RWPE1 (cell line): ENCODE measurements at regions not wholly inside any gene's neighbourhood (a gene's known extent, or its start where the extent isn't known, plus 50 kb on each side); places are given as distances from the start of the nearest gene placed in this dataset.

Experiments
- CTCF ChIA-PET: fragments of 350-600 bp; sonication (Branson Sonifier 250); formaldehyde crosslinking; extraction: SDS; loops from one replicate; lab custom pipeline; 2021; lab: Yijun Ruan, JAX
- POLR2A ChIA-PET: fragments of 400-600 bp; formaldehyde crosslinking; extraction: SDS; loops from one replicate; lab custom pipeline; 2020; ENCODE audit warnings: antibody characterized with exemption; ENCODE audit not compliant: low non-redundant PET; lab: Yijun Ruan, JAX
- DNase-seq: peaks from one replicate; pipeline ENCODE4 v3.0.0; 2012; ENCODE audit warnings: low spot score
- H3K27ac ChIP-seq: fragments of 450-650 bp; 2 replicates; pipeline ENCODE4 v1.5.1; 2017
- TF ChIP-seq, protein P1 (sequence below): fragments of 450-650 bp; conservative IDR thresholded peaks from 2 replicates; pipeline ENCODE4 v1.5.1; 2017; ENCODE audit warnings: low read depth, mild to moderate bottlenecking

DNA sequence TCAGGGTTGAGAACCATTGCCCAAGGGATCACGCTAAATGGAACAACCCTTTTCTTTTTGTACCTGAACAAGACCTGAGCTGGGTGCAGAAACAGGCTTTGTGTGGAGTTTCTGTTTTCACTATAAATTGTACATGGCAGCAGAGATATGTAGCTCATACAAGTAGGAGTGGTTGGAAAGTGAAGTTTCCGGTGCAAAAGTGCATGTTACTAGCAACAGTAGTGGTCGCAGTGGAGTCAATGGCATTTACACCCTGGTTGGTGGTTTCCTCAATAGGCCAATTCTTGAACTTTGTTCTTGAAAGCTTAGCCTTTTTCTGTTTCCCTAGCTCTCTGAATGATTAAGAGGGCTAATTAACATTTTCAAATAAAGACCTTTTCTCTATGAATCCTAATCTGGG lies 170.7 kb downstream of the NEBL start:
- TF ChIP-seq, protein P1, sequence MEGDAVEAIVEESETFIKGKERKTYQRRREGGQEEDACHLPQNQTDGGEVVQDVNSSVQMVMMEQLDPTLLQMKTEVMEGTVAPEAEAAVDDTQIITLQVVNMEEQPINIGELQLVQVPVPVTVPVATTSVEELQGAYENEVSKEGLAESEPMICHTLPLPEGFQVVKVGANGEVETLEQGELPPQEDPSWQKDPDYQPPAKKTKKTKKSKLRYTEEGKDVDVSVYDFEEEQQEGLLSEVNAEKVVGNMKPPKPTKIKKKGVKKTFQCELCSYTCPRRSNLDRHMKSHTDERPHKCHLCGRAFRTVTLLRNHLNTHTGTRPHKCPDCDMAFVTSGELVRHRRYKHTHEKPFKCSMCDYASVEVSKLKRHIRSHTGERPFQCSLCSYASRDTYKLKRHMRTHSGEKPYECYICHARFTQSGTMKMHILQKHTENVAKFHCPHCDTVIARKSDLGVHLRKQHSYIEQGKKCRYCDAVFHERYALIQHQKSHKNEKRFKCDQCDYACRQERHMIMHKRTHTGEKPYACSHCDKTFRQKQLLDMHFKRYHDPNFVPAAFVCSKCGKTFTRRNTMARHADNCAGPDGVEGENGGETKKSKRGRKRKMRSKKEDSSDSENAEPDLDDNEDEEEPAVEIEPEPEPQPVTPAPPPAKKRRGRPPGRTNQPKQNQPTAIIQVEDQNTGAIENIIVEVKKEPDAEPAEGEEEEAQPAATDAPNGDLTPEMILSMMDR = no peak
- no peak overlapping the region for H3K27ac ChIP-seq
- ChIA-PET CTCF (no interaction called here), POLR2A (no interaction called here)
- DNase-seq = no peak

DNA sequence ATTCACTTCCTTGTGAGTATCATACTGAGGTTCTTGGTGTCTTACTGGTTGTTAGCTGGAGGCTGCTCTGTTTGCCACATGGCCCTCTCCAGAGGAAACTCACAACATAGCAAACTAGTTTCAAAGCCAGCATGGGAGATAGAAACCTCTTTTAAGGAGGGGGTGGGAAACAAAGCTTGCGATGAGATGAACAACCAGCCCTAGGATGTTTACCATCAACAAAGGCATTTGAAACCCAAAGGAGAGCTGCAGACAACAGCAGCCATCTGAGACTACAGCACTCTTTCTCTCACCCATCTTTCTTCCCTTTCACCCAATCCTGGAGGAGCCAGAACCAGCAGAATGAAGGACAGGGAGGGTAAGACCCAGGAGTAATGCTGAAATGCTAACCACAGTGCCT lies 182.1 kb downstream of the NEBL start:
- no peak for DNase-seq
- ChIA-PET POLR2A (no interaction called here), CTCF (no interaction called here)
- no peak overlapping the region for H3K27ac ChIP-seq
- TF ChIP-seq, protein P1 = no peak

DNA sequence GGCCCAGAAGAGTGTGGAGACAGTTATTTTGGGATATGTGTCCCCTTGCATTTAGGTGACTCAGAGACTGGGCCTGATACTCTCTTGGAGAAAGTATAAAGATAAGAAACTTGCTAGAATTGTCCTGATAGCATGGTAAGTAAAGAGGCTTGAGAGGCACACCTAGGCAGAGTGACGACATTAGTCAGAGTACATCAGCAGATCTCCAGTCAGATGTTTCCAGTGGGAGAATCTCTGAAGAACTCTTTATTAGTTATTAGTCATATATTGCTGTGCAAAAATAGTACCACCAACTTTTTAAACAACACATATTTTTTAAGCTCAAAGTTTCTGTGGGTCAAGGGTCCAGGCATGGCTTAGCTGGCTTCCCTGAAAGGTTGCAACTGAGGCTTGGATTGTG lies 182.6 kb downstream of the NEBL start:
- DNase-seq = no peak
- TF ChIP-seq, protein P1 = no peak
- CTCF ChIA-PET = no interaction called here

DNA sequence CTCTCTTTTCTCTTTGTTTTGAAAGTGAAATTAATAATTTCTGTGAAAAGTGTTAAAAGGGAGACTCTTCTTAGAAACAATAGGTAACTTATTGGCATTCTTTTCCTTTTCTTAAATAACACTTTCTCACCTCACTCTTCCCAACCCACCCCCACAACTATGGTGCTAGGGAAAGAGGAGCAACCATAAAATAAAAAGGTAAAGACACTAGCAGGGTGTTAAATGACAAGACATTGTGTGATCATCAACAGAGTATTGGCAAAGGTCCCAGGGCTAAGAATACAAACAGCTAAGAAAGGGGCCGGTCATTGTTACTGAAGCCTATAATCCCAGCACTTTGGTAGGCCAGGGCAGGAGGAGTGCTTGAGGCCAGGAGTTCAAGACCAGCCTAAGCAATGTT lies 183.7 kb downstream of the NEBL start:
- no peak overlapping the region for H3K27ac ChIP-seq
- TF ChIP-seq, protein P1 = no peak
- CTCF ChIA-PET = no interaction called here
- DNase-seq = no peak
- POLR2A ChIA-PET = no interaction called here

More for the DNA sequence above, 182.6 kb downstream of the NEBL start:
- POLR2A ChIA-PET = no interaction called here
- no peak overlapping the region for H3K27ac ChIP-seq

DNA sequence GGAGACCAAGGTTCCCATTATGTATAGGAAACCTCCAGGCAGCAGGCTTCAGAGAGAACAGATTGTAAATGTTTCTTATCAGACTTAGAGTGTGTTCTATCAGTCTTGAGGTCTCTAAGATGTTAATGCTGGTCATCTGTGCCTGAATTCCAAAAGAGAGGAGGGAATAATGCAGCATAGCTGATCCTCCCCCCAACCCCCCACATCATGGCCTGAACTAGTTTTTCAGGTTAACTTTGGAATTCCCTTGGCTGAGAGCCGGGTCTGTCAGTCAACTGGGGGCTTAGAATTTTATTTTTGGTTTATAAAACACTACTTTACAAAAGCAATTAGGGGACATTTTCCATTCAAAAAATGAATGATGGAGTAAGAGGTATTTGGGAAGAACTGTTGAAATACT lies 184.3 kb downstream of the NEBL start:
- TF ChIP-seq, protein P1 = no peak
- no peak overlapping the region for H3K27ac ChIP-seq
- POLR2A ChIA-PET = no interaction called here
- CTCF ChIA-PET = no interaction called here
- no peak for DNase-seq

DNA sequence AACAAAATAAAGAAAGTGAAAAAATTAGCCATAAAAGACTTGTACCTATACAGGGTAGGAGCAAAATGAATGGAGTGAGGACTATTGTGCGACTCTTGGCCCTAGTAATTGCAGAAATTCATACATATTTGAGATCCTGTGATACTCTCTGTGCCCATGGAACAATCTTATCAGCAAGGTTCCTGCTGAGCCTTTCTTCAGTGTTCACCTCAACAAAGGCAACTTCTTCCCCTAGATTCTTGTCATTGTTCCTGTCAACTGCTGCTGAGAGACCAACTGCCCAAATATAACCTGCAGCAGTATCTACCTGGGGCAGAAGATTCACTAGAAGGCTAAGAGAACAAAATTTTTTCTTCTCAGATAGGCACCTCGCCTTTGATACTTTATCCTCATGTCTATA lies 187.4 kb downstream of the NEBL start:
- no peak for DNase-seq
- no peak overlapping the region for H3K27ac ChIP-seq
- ChIA-PET CTCF (no interaction called here), POLR2A (no interaction called here)
- TF ChIP-seq, protein P1 = no peak

DNA sequence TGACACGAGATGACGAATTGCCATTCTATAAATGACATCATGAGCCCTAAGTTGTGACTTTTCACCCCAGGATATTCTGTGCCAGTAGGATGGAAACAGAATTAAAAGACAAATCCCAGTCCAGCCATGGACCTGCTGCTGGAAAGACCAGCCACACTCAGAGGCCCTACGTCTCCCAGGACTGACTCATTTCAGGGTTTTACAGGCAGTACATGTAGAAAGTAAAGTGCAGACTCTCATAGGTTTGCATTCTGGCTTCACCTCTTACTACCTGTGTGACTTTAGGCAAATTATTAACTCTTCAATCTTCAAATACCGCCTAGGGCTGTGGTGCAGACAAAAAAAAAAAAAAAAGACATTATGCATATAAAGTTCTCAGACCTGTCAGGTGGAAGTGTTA lies 188.8 kb downstream of the NEBL start:
- POLR2A ChIA-PET = no interaction called here

More for the DNA sequence above, 188.8 kb downstream of the NEBL start:
- no peak for DNase-seq
- no peak overlapping the region for H3K27ac ChIP-seq
- TF ChIP-seq, protein P1 = no peak
- CTCF ChIA-PET = interaction anchor here (0.6 kb wide), 1 partner anchor 74 kb away, joined by 3 read pairs; no protein-coding TSS in a partner anchor
